Karpas-422 (cell line): ENCODE measurements at regions not wholly inside any gene's neighbourhood (a gene's known extent, or its start where the extent isn't known, plus 50 kb on each side); places are given as distances from the start of the nearest gene placed in this dataset.

Experiments used
- DNase-seq: peaks from one replicate; pipeline ENCODE4 v3.0.0-alpha.2; 2015
- H2AFZ ChIP-seq: fragments of 200-600 bp; sonication (generic); 2 replicates; pipeline ENCODE4 v1.6.1; 2014; ENCODE audit warnings: antibody characterized with exemption, low read length, mixed read lengths
- H3K27ac ChIP-seq: fragments of 200-600 bp; sonication (generic); 2 replicates; pipeline ENCODE4 v1.5.1; 2014; ENCODE audit warnings: mild to moderate bottlenecking, low read length, moderate library complexity
- H3K27me3 ChIP-seq: fragments of 200-600 bp; sonication (generic); 2 replicates; pipeline ENCODE4 v1.6.1; 2014; ENCODE audit warnings: low read length, mixed read lengths
- H3K36me3 ChIP-seq: fragments of 200-600 bp; sonication (generic); 2 replicates; pipeline ENCODE4 v1.6.1; 2014; ENCODE audit warnings: low read length, mixed read lengths; ENCODE audit not compliant: insufficient read depth
- H3K4me1 ChIP-seq: fragments of 200-600 bp; sonication (generic); 2 replicates; pipeline ENCODE4 v1.6.1; 2014; ENCODE audit warnings: mild to moderate bottlenecking, low read length, mixed read lengths
- H3K4me2 ChIP-seq: fragments of 200-600 bp; sonication (generic); 2 replicates; pipeline ENCODE4 v1.6.1; 2014; ENCODE audit warnings: low read length, low read depth, mild to moderate bottlenecking; ENCODE audit not compliant: poor library complexity, severe bottlenecking
- H3K4me3 ChIP-seq: fragments of 200-600 bp; sonication (generic); 2 replicates; pipeline ENCODE4 v1.5.1; 2014; ENCODE audit warnings: mild to moderate bottlenecking, antibody characterized with exemption, low read length, mixed read lengths
- H3K79me2 ChIP-seq: fragments of 200-600 bp; sonication (generic); 2 replicates; pipeline ENCODE4 v1.6.1; 2014; ENCODE audit warnings: mild to moderate bottlenecking, low read length, mixed read lengths
- H3K9ac ChIP-seq: fragments of 200-600 bp; sonication (generic); 2 replicates; pipeline ENCODE4 v1.6.0; 2014; ENCODE audit warnings: low read length
- H3K9me2 ChIP-seq: fragments of 200-600 bp; sonication (generic), shearing (Covaris generic); replicated peaks from 2 replicates; pipeline ENCODE4 v1.6.0; 2014; ENCODE audit warnings: mild to moderate bottlenecking, low read length, moderate library complexity; ENCODE audit not compliant: insufficient read depth
- H3K9me3 ChIP-seq: fragments of 300-700, 200-600 bp; sonication (generic); 2 replicates; pipeline ENCODE4 v1.6.1; 2014; ENCODE audit warnings: low read length, mixed read lengths
- H4K20me1 ChIP-seq: fragments of 200-600 bp; sonication (generic); 2 replicates; pipeline ENCODE4 v1.6.1; 2014; ENCODE audit warnings: mild to moderate bottlenecking, antibody characterized with exemption, low read length, low read depth; ENCODE audit not compliant: insufficient read depth

DNA sequence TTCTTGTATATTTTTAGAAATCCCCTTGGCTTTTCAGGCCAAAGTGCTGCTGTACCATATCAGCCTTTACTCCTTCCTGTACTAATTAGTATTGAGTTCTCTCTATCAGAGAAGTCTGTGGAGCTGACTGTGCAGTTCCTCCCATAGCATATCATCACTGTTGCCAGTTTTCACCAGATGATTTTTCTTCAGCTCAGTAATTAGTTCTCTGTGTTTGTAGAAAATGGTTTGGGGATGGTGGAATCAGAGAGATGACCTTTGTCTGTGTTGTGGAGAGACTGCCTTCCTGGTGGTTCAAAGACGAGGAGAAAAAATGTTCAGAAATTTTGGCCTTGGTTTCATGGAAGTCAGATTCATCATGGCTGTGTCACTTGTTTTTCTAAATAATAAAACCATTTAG lies 227.5 kb upstream of the ACTBL2 start:
- Histone ChIP-seq H3K4me3 (no peak overlapping the region), H3K27me3 (no peaks in the 10 kb centered on the region), H3K4me1 (no peaks in the 10 kb centered on the region), H3K27ac (no peak overlapping the region), H3K9ac (no peak overlapping the region), H3K4me2 (no peak overlapping the region), H2AFZ (no peak overlapping the region), H4K20me1 (no peaks in the 10 kb centered on the region), H3K36me3 (no peaks in the 10 kb centered on the region), H3K9me3 (no peaks in the 10 kb centered on the region), H3K9me2 (no peaks in the 10 kb centered on the region), H3K79me2 (no peaks in the 10 kb centered on the region)
- DNase-seq, result no peak

DNA sequence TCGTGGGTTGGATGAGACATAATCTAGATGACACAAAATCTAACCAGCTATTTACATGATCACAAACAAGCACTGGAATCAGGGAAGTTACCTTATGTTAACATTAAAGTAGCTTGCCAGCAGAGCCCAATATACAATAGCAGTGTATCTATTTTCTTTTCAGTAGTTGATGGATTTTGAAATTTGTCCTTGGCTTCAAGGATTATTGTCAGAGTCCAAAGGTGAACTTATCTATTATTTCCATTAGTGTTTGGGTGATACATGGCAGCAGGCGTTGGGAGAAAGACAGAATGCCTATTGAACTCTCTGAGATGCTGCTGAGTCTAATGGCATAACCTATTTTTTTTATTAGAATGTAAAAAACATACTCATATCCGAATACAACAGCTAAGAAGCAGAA lies 223.2 kb upstream of the ACTBL2 start:
- Histone ChIP-seq H3K36me3 (no peaks in the 10 kb centered on the region), H3K79me2 (no peaks in the 10 kb centered on the region), H3K27me3 (no peaks in the 10 kb centered on the region), H3K9me2 (no peaks in the 10 kb centered on the region), H3K9ac (no peak overlapping the region), H2AFZ (no peak overlapping the region), H3K4me2 (no peak overlapping the region), H3K4me3 (no peak overlapping the region), H3K27ac (no peak overlapping the region), H3K9me3 (no peaks in the 10 kb centered on the region), H3K4me1 (no peaks in the 10 kb centered on the region), H4K20me1 (no peaks in the 10 kb centered on the region)
- no peak for DNase-seq

DNA sequence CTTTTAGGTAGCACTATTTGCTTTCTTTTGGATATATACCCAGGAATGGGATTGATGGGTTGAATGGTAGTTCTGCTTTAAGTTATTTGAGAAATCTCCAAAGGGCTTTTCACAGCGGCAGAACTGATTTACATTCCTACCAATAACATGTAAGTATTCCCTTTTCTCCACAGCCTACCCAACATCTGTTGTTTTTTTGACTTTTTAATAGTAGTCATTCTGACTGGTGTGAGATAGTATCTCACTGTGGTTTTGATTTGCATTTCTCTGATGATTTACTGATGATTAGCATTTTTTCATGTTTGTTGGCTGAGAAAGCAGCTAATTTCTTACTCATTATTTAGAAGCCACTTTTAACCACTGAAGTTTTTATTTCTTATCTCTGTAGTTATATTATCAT lies 221.1 kb upstream of the ACTBL2 start:
- no peaks in the 10 kb centered on the region for H3K4me1 ChIP-seq
- DNase-seq, result no peak
- no peaks in the 10 kb centered on the region for H3K9me3 ChIP-seq
- no peak overlapping the region for H2AFZ ChIP-seq
- H3K4me2 ChIP-seq, result no peak overlapping the region
- H3K4me3 ChIP-seq, result no peak overlapping the region
- H3K36me3 ChIP-seq, result no peaks in the 10 kb centered on the region
- no peaks in the 10 kb centered on the region for H3K79me2 ChIP-seq
- H3K27ac ChIP-seq, result no peak overlapping the region
- H4K20me1 ChIP-seq, result no peaks in the 10 kb centered on the region
- H3K9ac ChIP-seq, result no peak overlapping the region
- H3K27me3 ChIP-seq, result no peaks in the 10 kb centered on the region
- H3K9me2 ChIP-seq, result no peaks in the 10 kb centered on the region

DNA sequence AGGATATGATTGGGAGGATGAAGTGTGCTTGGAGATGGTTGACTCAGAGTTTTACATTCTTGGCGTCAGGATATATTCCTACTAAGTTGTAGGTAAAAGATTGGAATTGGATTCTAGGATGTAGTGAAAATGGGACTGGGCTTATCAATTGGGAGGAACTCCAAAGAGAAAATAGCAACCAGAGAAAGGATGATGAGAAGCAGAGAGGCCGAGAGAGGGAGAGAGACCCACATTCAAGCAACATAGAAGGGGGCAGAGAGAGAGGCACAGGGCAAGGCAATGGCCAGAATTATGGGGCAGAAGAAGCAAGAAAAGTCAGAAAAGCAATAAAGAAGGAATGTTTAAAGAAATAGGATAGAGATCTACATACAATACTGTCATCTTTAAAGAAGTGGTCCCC lies 217.9 kb upstream of the ACTBL2 start:
- Histone ChIP-seq H3K36me3 (no peaks in the 10 kb centered on the region), H3K79me2 (no peaks in the 10 kb centered on the region), H3K4me1 (no peaks in the 10 kb centered on the region)

DNA sequence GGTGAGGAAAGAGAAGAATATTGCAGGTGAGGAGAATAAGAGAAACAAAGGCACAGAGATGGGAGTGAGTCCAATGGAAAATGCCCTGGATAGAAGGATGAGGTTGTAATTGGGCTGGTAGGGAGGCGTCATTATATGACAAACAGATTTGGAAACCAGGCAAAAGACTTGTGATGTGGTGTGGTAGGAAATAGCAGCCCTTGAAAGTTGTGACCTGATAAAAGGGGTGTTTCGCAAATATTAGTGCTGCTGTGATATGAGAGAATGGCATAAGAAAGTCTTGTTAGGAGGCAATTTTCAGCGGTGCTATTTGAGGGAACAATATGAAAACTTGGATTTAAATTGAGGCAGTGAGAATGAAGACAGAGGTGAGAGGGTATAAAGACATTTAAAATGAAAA lies 217.5 kb upstream of the ACTBL2 start:
- Histone ChIP-seq H3K9ac (no peak overlapping the region), H3K4me3 (no peak overlapping the region), H3K27ac (no peak overlapping the region), H4K20me1 (no peaks in the 10 kb centered on the region), H3K4me1 (no peaks in the 10 kb centered on the region), H3K4me2 (no peak overlapping the region), H3K79me2 (no peaks in the 10 kb centered on the region), H3K27me3 (no peaks in the 10 kb centered on the region), H3K36me3 (no peaks in the 10 kb centered on the region), H3K9me3 (no peaks in the 10 kb centered on the region), H3K9me2 (no peaks in the 10 kb centered on the region), H2AFZ (no peak overlapping the region)
- DNase-seq, result no peak

More for the DNA sequence above, 217.9 kb upstream of the ACTBL2 start:
- H4K20me1 ChIP-seq, result no peaks in the 10 kb centered on the region
- DNase-seq, result no peak
- no peaks in the 10 kb centered on the region for H3K9me2 ChIP-seq
- H3K9ac ChIP-seq, result no peak overlapping the region
- no peaks in the 10 kb centered on the region for H3K27me3 ChIP-seq
- no peak overlapping the region for H2AFZ ChIP-seq
- H3K4me3 ChIP-seq, result no peak overlapping the region
- H3K27ac ChIP-seq, result no peak overlapping the region
- H3K9me3 ChIP-seq, result no peaks in the 10 kb centered on the region
- no peak overlapping the region for H3K4me2 ChIP-seq

DNA sequence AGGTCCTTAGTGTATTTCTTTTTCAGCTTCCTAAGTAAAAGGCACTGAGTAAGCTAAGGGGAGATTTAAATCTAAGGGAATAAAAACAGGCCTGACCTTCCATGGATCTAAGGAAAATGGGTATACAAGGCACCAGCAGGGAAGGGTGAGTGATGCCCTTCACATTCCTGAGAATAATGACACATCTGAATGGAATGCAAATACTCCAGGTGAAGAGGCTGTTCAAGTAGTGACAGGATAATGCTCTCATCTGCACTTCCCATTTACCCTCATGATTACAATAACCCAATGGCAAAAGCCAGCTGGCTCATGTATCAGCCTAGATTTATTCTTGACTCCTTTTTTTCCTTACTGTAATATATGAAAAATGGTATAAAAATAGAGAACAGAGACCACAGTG lies 216.2 kb upstream of the ACTBL2 start:
- no peak for DNase-seq
- H3K4me2 ChIP-seq, result no peak overlapping the region
- no peak overlapping the region for H3K9ac ChIP-seq
- H3K27me3 ChIP-seq, result no peaks in the 10 kb centered on the region
- no peaks in the 10 kb centered on the region for H3K9me3 ChIP-seq
- H3K27ac ChIP-seq, result no peak overlapping the region
- H3K9me2 ChIP-seq, result no peaks in the 10 kb centered on the region
- no peaks in the 10 kb centered on the region for H3K4me1 ChIP-seq
- H3K36me3 ChIP-seq, result no peaks in the 10 kb centered on the region
- H3K4me3 ChIP-seq, result no peak overlapping the region
- H2AFZ ChIP-seq, result no peak overlapping the region
- H3K79me2 ChIP-seq, result no peaks in the 10 kb centered on the region
- no peaks in the 10 kb centered on the region for H4K20me1 ChIP-seq

DNA sequence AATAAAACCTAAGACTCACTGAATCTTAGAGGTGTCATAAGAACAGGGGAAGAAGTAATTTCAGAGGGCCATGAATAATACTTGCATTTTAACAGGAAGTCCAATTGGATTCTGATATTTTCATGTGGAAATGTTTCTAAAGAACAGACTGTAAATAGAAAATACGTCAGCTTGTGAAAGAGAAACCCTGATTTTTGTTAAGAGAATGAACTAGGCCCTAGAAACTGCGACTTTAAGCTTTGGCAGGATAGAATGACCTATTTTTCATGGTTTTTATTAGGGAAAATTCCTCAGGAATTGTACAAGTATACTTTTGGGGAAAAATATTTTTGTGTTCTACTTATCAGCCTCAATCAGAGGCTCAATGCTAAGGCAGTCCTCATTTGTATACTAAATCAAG lies 215.5 kb upstream of the ACTBL2 start:
- Histone ChIP-seq H3K4me1 (no peaks in the 10 kb centered on the region), H3K79me2 (no peaks in the 10 kb centered on the region), H3K9me3 (no peaks in the 10 kb centered on the region), H4K20me1 (no peaks in the 10 kb centered on the region), H3K4me3 (no peak overlapping the region), H3K36me3 (no peaks in the 10 kb centered on the region), H3K9me2 (no peaks in the 10 kb centered on the region), H2AFZ (no peak overlapping the region), H3K4me2 (no peak overlapping the region), H3K27ac (no peak overlapping the region), H3K27me3 (no peaks in the 10 kb centered on the region), H3K9ac (no peak overlapping the region)
- DNase-seq, result no peak

DNA sequence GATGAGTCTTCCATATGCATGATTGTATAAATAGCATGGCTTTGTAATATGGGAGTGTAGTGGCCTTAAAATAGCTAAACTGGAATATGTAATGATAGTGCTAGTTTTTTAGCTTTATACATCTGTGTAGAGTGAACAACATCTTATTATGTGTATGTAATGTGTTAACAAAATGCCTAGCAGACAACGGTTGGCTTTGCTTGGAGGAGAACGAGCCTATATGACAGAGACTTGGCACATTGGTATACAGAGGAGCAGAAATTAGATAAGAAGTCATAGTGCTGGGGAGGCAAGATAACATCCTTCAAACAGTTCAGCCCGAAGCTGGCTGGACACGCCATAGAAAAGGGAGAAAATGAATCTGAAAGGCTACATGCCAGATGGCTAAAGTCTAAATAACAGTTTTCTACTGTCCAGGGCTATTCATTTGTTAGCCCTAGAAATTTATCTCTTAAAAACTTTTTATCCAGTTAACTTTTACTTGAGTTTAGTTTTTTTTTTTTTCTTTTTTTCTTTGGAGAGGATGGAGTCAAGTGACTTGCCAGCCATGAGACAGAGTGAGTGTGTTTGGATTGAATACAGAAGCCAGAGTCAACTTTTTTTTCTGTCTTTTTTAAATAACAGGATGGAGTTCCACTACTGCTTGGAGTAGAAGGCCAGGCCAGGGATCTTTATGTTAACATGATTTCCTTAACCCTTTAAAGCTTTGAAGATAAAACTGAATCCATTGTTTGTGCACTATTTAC lies 214.4 kb upstream of the ACTBL2 start:
- no peak overlapping the region for H3K4me2 ChIP-seq
- no peak overlapping the region for H2AFZ ChIP-seq
- no peaks in the 10 kb centered on the region for H3K79me2 ChIP-seq
- no peaks in the 10 kb centered on the region for H3K36me3 ChIP-seq
- H3K9ac ChIP-seq, result no peak overlapping the region
- no peaks in the 10 kb centered on the region for H3K9me3 ChIP-seq
- H3K4me1 ChIP-seq, result no peaks in the 10 kb centered on the region
- no peak overlapping the region for H3K4me3 ChIP-seq
- no peaks in the 10 kb centered on the region for H3K9me2 ChIP-seq
- H3K27me3 ChIP-seq, result no peaks in the 10 kb centered on the region
- no peak overlapping the region for H3K27ac ChIP-seq
- no peaks in the 10 kb centered on the region for H4K20me1 ChIP-seq
- DNase-seq, result no peak

DNA sequence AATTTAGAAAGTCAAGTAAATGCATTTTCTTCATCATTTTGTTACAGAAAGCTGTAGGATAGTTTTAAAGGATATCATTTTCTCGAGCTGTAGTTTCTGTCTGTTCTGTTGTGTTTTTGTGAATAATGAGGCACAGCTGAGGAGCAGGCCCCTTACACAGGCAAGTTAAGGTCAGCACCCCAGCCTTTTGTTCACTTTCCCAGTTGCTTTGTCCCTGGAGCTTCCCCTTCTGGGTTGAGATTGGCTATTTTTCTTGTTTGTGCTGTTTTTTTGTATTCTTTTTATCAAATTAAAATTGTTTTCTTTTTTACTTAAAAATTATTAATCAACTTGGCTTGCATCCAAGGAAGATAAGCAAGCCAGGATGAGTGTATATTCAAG lies 213.8 kb upstream of the ACTBL2 start:
- H3K4me1 ChIP-seq, result no peaks in the 10 kb centered on the region
- no peak overlapping the region for H3K9ac ChIP-seq
- no peak overlapping the region for H3K27ac ChIP-seq
- H3K27me3 ChIP-seq, result no peaks in the 10 kb centered on the region
- H3K36me3 ChIP-seq, result no peaks in the 10 kb centered on the region
- H3K9me3 ChIP-seq, result no peaks in the 10 kb centered on the region
- no peak overlapping the region for H3K4me2 ChIP-seq
- DNase-seq, result no peak
- no peaks in the 10 kb centered on the region for H3K79me2 ChIP-seq
- H4K20me1 ChIP-seq, result no peaks in the 10 kb centered on the region
- H3K4me3 ChIP-seq, result no peak overlapping the region
- H3K9me2 ChIP-seq, result no peaks in the 10 kb centered on the region
- H2AFZ ChIP-seq, result no peak overlapping the region
